HUES6 (cell line): ENCODE measurements at regions not wholly inside any gene's neighbourhood (a gene's known extent, or its start where the extent isn't known, plus 50 kb on each side); places are given as distances from the start of the nearest gene placed in this dataset.

Experiments used
- H3K27ac ChIP-seq: 2 replicates; pipeline ENCODE4 v1.7.0; 2013; ENCODE audit warnings: low read depth, mild to moderate bottlenecking, low read length, inconsistent platforms
- H3K27me3 ChIP-seq: 2 replicates; pipeline ENCODE4 v1.6.1; 2013; ENCODE audit warnings: low read length; ENCODE audit not compliant: control insufficient read depth, insufficient read depth
- H3K36me3 ChIP-seq: 2 replicates; pipeline ENCODE4 v1.6.1; 2013; ENCODE audit warnings: low read length; ENCODE audit not compliant: control insufficient read depth, insufficient read depth
- H3K4me1 ChIP-seq: 2 replicates; pipeline ENCODE4 v1.6.1; 2013; ENCODE audit warnings: low read length; ENCODE audit not compliant: control insufficient read depth, insufficient read depth
- H3K4me3 ChIP-seq: 2 replicates; pipeline ENCODE4 v1.5.1; 2013; ENCODE audit warnings: low read depth, low read length
- H3K9ac ChIP-seq: one replicate; pipeline ENCODE4 v1.6.1; 2013; ENCODE audit warnings: mild to moderate bottlenecking, low read length
- H3K9me3 ChIP-seq: 2 replicates; pipeline ENCODE4 v1.6.1; 2013; ENCODE audit warnings: low read depth, low read length; ENCODE audit not compliant: control insufficient read depth, insufficient read depth

GRCh38 chr2:7613831-7614230 lies 696.6 kb downstream of the RNF144A start:
- Histone ChIP-seq H3K4me3 (no peak overlapping the region), H3K36me3 (no peaks in the 10 kb centered on the region), H3K9ac (no peak overlapping the region), H3K9me3 (no peaks in the 10 kb centered on the region), H3K27me3 (no peaks in the 10 kb centered on the region), H3K4me1 (0 out of 2 replicates have a peak, but pooled peaks cover 5% of the 10 kb centered on the region), H3K27ac (no peak overlapping the region)

- H3K27me3 ChIP-seq, result no peaks in the 10 kb centered on the region
- no peaks in the 10 kb centered on the region for H3K36me3 ChIP-seq
- H3K4me3 ChIP-seq, result no peak overlapping the region
- H3K27ac ChIP-seq, result no peak overlapping the region
- H3K9ac ChIP-seq, result no peak overlapping the region
- H3K4me1 ChIP-seq, result 0 out of 2 replicates have a peak, but pooled peaks cover 5% of the 10 kb centered on the region
- H3K9me3 ChIP-seq, result no peaks in the 10 kb centered on the region
These were observed 700.8 kb downstream of the RNF144A start for GRCh38 chr2:7618031-7618430.

- no peaks in the 10 kb centered on the region for H3K36me3 ChIP-seq
- H3K4me1 ChIP-seq, result 0 out of 2 replicates have a peak, but pooled peaks cover 5% of the 10 kb centered on the region
- no peak overlapping the region for H3K9ac ChIP-seq
- H3K27ac ChIP-seq, result no peak overlapping the region
- H3K9me3 ChIP-seq, result no peaks in the 10 kb centered on the region
- no peaks in the 10 kb centered on the region for H3K27me3 ChIP-seq
- no peak overlapping the region for H3K4me3 ChIP-seq
These were observed 702.2 kb downstream of the RNF144A start for GRCh38 chr2:7619203-7619970.

GRCh38 chr2:7620255-7620654 lies 703.0 kb downstream of the RNF144A start:
- Histone ChIP-seq H3K4me1 (0 out of 2 replicates have a peak, but pooled peaks cover 3% of the 10 kb centered on the region), H3K4me3 (no peak overlapping the region), H3K9ac (no peak overlapping the region), H3K27me3 (no peaks in the 10 kb centered on the region), H3K9me3 (no peaks in the 10 kb centered on the region), H3K36me3 (no peaks in the 10 kb centered on the region), H3K27ac (no peak overlapping the region)

- H3K9me3 ChIP-seq, result no peaks in the 10 kb centered on the region
- H3K4me3 ChIP-seq, result no peak overlapping the region
- H3K9ac ChIP-seq, result no peak overlapping the region
- no peak overlapping the region for H3K27ac ChIP-seq
- no peaks in the 10 kb centered on the region for H3K27me3 ChIP-seq
- no peaks in the 10 kb centered on the region for H3K36me3 ChIP-seq
- H3K4me1 ChIP-seq, result no peaks in the 10 kb centered on the region
These were observed 704.0 kb downstream of the RNF144A start for GRCh38 chr2:7621018-7621814.

- no peak overlapping the region for H3K27ac ChIP-seq
- H3K9ac ChIP-seq, result no peak overlapping the region
- no peak overlapping the region for H3K4me3 ChIP-seq
- no peaks in the 10 kb centered on the region for H3K36me3 ChIP-seq
- no peaks in the 10 kb centered on the region for H3K9me3 ChIP-seq
- no peaks in the 10 kb centered on the region for H3K27me3 ChIP-seq
- H3K4me1 ChIP-seq, result no peaks in the 10 kb centered on the region
These were observed 708.4 kb downstream of the RNF144A start for GRCh38 chr2:7625392-7626138.

- no peaks in the 10 kb centered on the region for H3K9me3 ChIP-seq
- H3K36me3 ChIP-seq, result no peaks in the 10 kb centered on the region
- no peak overlapping the region for H3K27ac ChIP-seq
- H3K27me3 ChIP-seq, result no peaks in the 10 kb centered on the region
- no peaks in the 10 kb centered on the region for H3K4me1 ChIP-seq
- no peak overlapping the region for H3K9ac ChIP-seq
- no peak overlapping the region for H3K4me3 ChIP-seq
These were observed 708.9 kb downstream of the RNF144A start for GRCh38 chr2:7626139-7626537.

- Histone ChIP-seq H3K4me3 (no peak overlapping the region), H3K9ac (no peak overlapping the region), H3K27me3 (no peaks in the 10 kb centered on the region), H3K36me3 (no peaks in the 10 kb centered on the region), H3K4me1 (no peaks in the 10 kb centered on the region), H3K9me3 (no peaks in the 10 kb centered on the region), H3K27ac (no peak overlapping the region)
These were observed 710.4 kb downstream of the RNF144A start for GRCh38 chr2:7627583-7627982.

GRCh38 chr2:7632420-7632819 lies 715.2 kb downstream of the RNF144A start:
- no peaks in the 10 kb centered on the region for H3K9me3 ChIP-seq

GRCh38 chr2:7633566-7634153 lies 716.4 kb downstream of the RNF144A start:
- Histone ChIP-seq H3K4me3 (no peak overlapping the region), H3K27me3 (no peaks in the 10 kb centered on the region), H3K36me3 (no peaks in the 10 kb centered on the region), H3K9me3 (0 out of 2 replicates have a peak, but pooled peaks cover under 1% of the 10 kb centered on the region), H3K27ac (no peak overlapping the region), H3K4me1 (no peaks in the 10 kb centered on the region), H3K9ac (no peak overlapping the region)

More at GRCh38 chr2:7632420-7632819, 715.2 kb downstream of the RNF144A start:
- Histone ChIP-seq H3K4me3 (no peak overlapping the region), H3K27ac (no peak overlapping the region), H3K4me1 (no peaks in the 10 kb centered on the region), H3K36me3 (no peaks in the 10 kb centered on the region), H3K9ac (no peak overlapping the region), H3K27me3 (no peaks in the 10 kb centered on the region)
